ENCODE measurements at regions not wholly inside any gene's neighbourhood (a gene's known extent, or its start where the extent isn't known, plus 50 kb on each side); places are given as distances from the start of the nearest gene placed in this dataset.

DNA sequence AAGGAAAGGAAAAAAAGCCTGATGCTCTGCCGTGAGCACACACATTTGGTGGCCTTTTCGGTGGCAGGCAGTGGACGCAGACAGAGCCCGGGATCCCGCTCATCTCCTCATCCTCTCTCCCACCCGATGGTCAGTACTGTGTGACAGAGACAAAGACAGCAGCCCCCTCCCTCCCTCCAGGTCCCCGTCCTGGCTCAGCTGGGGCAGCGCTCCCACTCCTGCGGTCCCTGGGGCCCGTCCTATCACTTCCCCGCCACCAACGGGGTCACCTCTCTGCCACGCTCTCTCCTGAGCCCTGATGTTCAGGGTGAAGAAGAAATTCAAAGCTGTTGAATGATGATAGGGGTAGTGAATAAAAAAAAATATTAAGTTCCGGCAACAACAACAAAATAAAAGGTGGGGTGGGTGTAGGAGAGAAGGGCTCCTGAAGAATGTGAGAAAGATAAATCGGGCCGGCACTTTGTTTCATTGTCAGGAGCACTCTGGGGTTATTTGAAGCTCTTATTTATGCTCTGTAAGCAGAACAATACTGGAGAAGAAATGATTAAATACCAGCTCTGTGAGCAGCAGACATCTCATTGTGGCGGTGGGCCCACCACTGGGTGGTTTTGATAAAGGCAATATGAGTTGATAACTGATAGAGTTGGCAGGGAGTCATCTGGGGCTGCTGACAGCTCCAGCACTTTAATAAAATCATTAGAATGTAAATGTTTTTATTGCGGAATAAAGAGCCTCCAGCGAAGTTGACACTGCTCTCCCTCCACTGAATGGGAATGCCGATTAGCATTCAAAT lies 417.7 kb downstream of the IRX1 start:
- TF ChIP-seq, protein P1, sequence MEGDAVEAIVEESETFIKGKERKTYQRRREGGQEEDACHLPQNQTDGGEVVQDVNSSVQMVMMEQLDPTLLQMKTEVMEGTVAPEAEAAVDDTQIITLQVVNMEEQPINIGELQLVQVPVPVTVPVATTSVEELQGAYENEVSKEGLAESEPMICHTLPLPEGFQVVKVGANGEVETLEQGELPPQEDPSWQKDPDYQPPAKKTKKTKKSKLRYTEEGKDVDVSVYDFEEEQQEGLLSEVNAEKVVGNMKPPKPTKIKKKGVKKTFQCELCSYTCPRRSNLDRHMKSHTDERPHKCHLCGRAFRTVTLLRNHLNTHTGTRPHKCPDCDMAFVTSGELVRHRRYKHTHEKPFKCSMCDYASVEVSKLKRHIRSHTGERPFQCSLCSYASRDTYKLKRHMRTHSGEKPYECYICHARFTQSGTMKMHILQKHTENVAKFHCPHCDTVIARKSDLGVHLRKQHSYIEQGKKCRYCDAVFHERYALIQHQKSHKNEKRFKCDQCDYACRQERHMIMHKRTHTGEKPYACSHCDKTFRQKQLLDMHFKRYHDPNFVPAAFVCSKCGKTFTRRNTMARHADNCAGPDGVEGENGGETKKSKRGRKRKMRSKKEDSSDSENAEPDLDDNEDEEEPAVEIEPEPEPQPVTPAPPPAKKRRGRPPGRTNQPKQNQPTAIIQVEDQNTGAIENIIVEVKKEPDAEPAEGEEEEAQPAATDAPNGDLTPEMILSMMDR (IDR thresholded peaks at IDR 0.05; ENCODE audit: low read length) = no peak
- no peak for TF ChIP-seq EZH2phosphoT487 (IDR thresholded peaks at IDR 0.05; ENCODE audit: low read length)
- TF ChIP-seq EZH2 (optimal IDR thresholded peaks at IDR 0.05; ENCODE audit: low read depth, low read length) = no peak

Measured in MM.1S (cell line).